ENCODE measurements at regions not wholly inside any gene's neighbourhood (a gene's known extent, or its start where the extent isn't known, plus 50 kb on each side); places are given as distances from the start of the nearest gene placed in this dataset.

GRCh38 chr18:32621034-32621433 lies 150.4 kb upstream of the GAREM1 start:
- H3K9me3 Mint-ChIP-seq (ENCODE audit: unreplicated experiment) = peaks cover 4% of the 10 kb centered on the region
- no peaks in the 10 kb centered on the region for H3K27me3 Mint-ChIP-seq (ENCODE audit: unreplicated experiment)
- H3K36me3 Mint-ChIP-seq (ENCODE audit: low read depth, unreplicated experiment) = no peaks in the 10 kb centered on the region
- no peak overlapping the region for H3K4me3 Mint-ChIP-seq (ENCODE audit: unreplicated experiment)
- no peak overlapping the region for H3K27ac Mint-ChIP-seq (ENCODE audit: unreplicated experiment)
- peaks cover 11% of the 10 kb centered on the region for H3K4me1 Mint-ChIP-seq (ENCODE audit: unreplicated experiment)
- TF ChIP-seq, protein P1, sequence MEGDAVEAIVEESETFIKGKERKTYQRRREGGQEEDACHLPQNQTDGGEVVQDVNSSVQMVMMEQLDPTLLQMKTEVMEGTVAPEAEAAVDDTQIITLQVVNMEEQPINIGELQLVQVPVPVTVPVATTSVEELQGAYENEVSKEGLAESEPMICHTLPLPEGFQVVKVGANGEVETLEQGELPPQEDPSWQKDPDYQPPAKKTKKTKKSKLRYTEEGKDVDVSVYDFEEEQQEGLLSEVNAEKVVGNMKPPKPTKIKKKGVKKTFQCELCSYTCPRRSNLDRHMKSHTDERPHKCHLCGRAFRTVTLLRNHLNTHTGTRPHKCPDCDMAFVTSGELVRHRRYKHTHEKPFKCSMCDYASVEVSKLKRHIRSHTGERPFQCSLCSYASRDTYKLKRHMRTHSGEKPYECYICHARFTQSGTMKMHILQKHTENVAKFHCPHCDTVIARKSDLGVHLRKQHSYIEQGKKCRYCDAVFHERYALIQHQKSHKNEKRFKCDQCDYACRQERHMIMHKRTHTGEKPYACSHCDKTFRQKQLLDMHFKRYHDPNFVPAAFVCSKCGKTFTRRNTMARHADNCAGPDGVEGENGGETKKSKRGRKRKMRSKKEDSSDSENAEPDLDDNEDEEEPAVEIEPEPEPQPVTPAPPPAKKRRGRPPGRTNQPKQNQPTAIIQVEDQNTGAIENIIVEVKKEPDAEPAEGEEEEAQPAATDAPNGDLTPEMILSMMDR (IDR thresholded peaks at IDR 0.05; ENCODE audit: unreplicated experiment) = no peak
- DNase-seq (ENCODE audit: low spot score) = no peak

- H3K27me3 Mint-ChIP-seq (ENCODE audit: unreplicated experiment) = no peaks in the 10 kb centered on the region
- H3K27ac Mint-ChIP-seq (ENCODE audit: unreplicated experiment) = no peak overlapping the region
- peaks cover 6% of the 10 kb centered on the region for H3K4me1 Mint-ChIP-seq (ENCODE audit: unreplicated experiment)
- TF ChIP-seq, protein P1 (IDR thresholded peaks at IDR 0.05; ENCODE audit: unreplicated experiment) = no peak
- H3K4me3 Mint-ChIP-seq (ENCODE audit: unreplicated experiment) = no peak overlapping the region
- no peaks in the 10 kb centered on the region for H3K36me3 Mint-ChIP-seq (ENCODE audit: low read depth, unreplicated experiment)
- no peak for DNase-seq (ENCODE audit: low spot score)
- H3K9me3 Mint-ChIP-seq (ENCODE audit: unreplicated experiment) = peaks cover 4% of the 10 kb centered on the region
These were observed 147.9 kb upstream of the GAREM1 start for GRCh38 chr18:32618546-32618945.

DNA sequence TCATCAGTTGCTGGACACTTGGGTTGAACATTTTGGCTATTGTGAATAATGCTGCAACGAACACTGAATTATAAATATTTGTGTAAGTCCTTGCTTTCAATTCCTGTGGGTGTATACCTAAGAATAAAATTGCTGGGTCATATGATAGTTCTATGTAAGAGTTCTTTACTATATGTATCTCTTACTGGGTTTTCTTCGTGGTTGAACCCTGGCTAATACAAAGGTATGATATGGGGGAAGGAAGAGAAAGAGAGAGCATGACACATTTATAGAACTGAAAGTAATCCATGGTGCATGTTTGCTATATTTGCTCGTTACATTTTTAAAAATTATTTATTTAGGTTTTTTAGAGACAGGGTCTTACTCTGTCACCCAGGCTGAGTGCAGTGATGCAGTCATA lies 143.1 kb upstream of the GAREM1 start:
- no peak for DNase-seq (ENCODE audit: low spot score)
- Mint-ChIP-seq H3K36me3 (ENCODE audit: low read depth, unreplicated experiment) (no peaks in the 10 kb centered on the region), H3K9me3 (ENCODE audit: unreplicated experiment) (no peaks in the 10 kb centered on the region), H3K4me3 (ENCODE audit: unreplicated experiment) (no peak overlapping the region), H3K27me3 (ENCODE audit: unreplicated experiment) (no peaks in the 10 kb centered on the region), H3K4me1 (ENCODE audit: unreplicated experiment) (peaks cover 7% of the 10 kb centered on the region), H3K27ac (ENCODE audit: unreplicated experiment) (no peak overlapping the region)
- TF ChIP-seq, protein P1 (IDR thresholded peaks at IDR 0.05; ENCODE audit: unreplicated experiment) = no peak

DNA sequence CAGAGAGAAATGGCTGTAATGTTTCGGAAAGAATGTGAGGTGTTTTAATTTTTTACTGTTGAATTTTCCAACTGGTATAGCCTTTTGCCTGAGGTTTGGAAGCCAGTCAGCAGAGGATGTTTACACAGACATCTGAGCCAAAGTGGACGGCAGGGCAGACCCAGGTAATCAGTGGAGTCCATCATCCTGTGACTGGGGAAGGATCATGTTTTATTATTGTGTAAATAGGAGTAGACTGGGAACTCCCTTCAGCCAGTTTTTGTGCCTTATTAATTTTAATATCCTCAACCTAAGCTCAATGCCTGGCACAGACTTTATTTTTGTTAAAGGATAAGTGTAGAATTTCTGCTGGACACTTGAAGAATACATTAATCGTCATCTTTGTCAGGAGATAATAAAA lies 142.0 kb upstream of the GAREM1 start:
- peaks cover 7% of the 10 kb centered on the region for H3K4me1 Mint-ChIP-seq (ENCODE audit: unreplicated experiment)
- no peak overlapping the region for H3K27ac Mint-ChIP-seq (ENCODE audit: unreplicated experiment)
- no peaks in the 10 kb centered on the region for H3K9me3 Mint-ChIP-seq (ENCODE audit: unreplicated experiment)
- no peak overlapping the region for H3K4me3 Mint-ChIP-seq (ENCODE audit: unreplicated experiment)
- TF ChIP-seq, protein P1 (IDR thresholded peaks at IDR 0.05; ENCODE audit: unreplicated experiment) = no peak
- H3K36me3 Mint-ChIP-seq (ENCODE audit: low read depth, unreplicated experiment) = no peaks in the 10 kb centered on the region
- DNase-seq (ENCODE audit: low spot score) = no peak
- no peaks in the 10 kb centered on the region for H3K27me3 Mint-ChIP-seq (ENCODE audit: unreplicated experiment)

- no peaks in the 10 kb centered on the region for H3K27me3 Mint-ChIP-seq (ENCODE audit: unreplicated experiment)
- no peak for DNase-seq (ENCODE audit: low spot score)
These were observed 139.5 kb upstream of the GAREM1 start for GRCh38 chr18:32610176-32610575.

More at GRCh38 chr18:32610176-32610575, 139.5 kb upstream of the GAREM1 start:
- no peaks in the 10 kb centered on the region for H3K36me3 Mint-ChIP-seq (ENCODE audit: low read depth, unreplicated experiment)
- H3K27ac Mint-ChIP-seq (ENCODE audit: unreplicated experiment) = no peak overlapping the region
- no peak overlapping the region for H3K4me3 Mint-ChIP-seq (ENCODE audit: unreplicated experiment)
- H3K9me3 Mint-ChIP-seq (ENCODE audit: unreplicated experiment) = no peaks in the 10 kb centered on the region
- peaks cover 7% of the 10 kb centered on the region for H3K4me1 Mint-ChIP-seq (ENCODE audit: unreplicated experiment)
- TF ChIP-seq, protein P1 (IDR thresholded peaks at IDR 0.05; ENCODE audit: unreplicated experiment) = no peak

All from endothelial cell (in vitro differentiated cells).